H1 (cell line): ENCODE measurements at regions not wholly inside any gene's neighbourhood (a gene's known extent, or its start where the extent isn't known, plus 50 kb on each side); places are given as distances from the start of the nearest gene placed in this dataset.

Experiments used
- CTCF ChIA-PET: fragments of 300-600 bp; sonication (Branson Sonifier 250); formaldehyde crosslinking; loops from one replicate; lab custom pipeline; 2021; ENCODE audit not compliant: partially characterized antibody; lab: Charles Lee
- POLR2A ChIA-PET: fragments of 300-600 bp; sonication (Branson Sonifier 250); formaldehyde crosslinking; loops from one replicate; lab custom pipeline; 2021; ENCODE audit warnings: inconsistent platforms; ENCODE audit not compliant: partially characterized antibody; lab: Charles Lee
- DNase-seq, 2 experiments: peaks; one replicate each; pipeline versions ENCODE4 v3.0.0 to v3.0.0-alpha.2; 2010 to 2022; ENCODE audit warnings: low spot score in 2 of 2, low read depth in 1 of 2, mixed read lengths in 1 of 2
- FAIRE-seq: peaks from 2 replicates; lab custom pipeline; 2011; peaks lifted over from hg19 to GRCh38; lab: Jason Lieb, UNC
- H2AFZ ChIP-seq: 2 replicates; pipeline ENCODE4 v1.8.1; 2012; ENCODE audit warnings: low read length, inconsistent platforms
- H2AK5ac ChIP-seq: 2 replicates; pipeline ENCODE4 v1.6.1; 2013; ENCODE audit warnings: low read depth, low read length
- H2BK120ac ChIP-seq: replicated peaks from 2 replicates; pipeline ENCODE3; 2013; ENCODE audit warnings: low read depth, low read length, inconsistent platforms
- H2BK12ac ChIP-seq: 2 replicates; pipeline ENCODE4 v1.6.1; 2013; ENCODE audit warnings: low read depth, low read length
- H2BK15ac ChIP-seq: 2 replicates; pipeline ENCODE4 v1.6.1; 2013; ENCODE audit warnings: low read length
- H2BK20ac ChIP-seq: 2 replicates; pipeline ENCODE4 v1.6.1; 2013; ENCODE audit warnings: low read length
- H2BK5ac ChIP-seq: 2 replicates; pipeline ENCODE4 v1.6.1; 2013; ENCODE audit warnings: low read depth, low read length
- H3K14ac ChIP-seq: 2 replicates; pipeline ENCODE4 v1.6.1; 2013; ENCODE audit warnings: inconsistent platforms; ENCODE audit not compliant: insufficient read length
- H3K18ac ChIP-seq: 2 replicates; pipeline ENCODE4 v1.6.1; 2013; ENCODE audit warnings: low read length; ENCODE audit errors: extremely low read depth
- H3K23ac ChIP-seq: 2 replicates; pipeline ENCODE4 v1.6.1; 2013; ENCODE audit warnings: inconsistent platforms; ENCODE audit not compliant: insufficient read length
- H3K23me2 ChIP-seq: 2 replicates; pipeline ENCODE4 v1.6.1; 2013; ENCODE audit warnings: low read depth, low read length
- H3K27ac ChIP-seq: 2 replicates; pipeline ENCODE4 v1.6.1; 2011; ENCODE audit warnings: low read depth, low read length, inconsistent platforms
- H3K27me3 ChIP-seq, 4 experiments: replicated peaks in 1 of 4; 1 replicate in 1 of 4; 2 replicates in 3 of 4; pipeline versions ENCODE4 v1.6.1 to v1.8.1; 2011 to 2013; ENCODE audit warnings: low read length in 3 of 4, mild to moderate bottlenecking in 3 of 4, inconsistent platforms in 2 of 4, mixed read lengths in 2 of 4, moderate library complexity in 1 of 4; ENCODE audit not compliant: control insufficient read depth in 3 of 4, insufficient read depth in 3 of 4; ENCODE audit errors: extremely low read depth in 1 of 4
- H3K36me3 ChIP-seq, 4 experiments: 2 replicates each; pipeline versions ENCODE4 v1.6.1 to v1.8.1; 2011 to 2013; ENCODE audit warnings: mild to moderate bottlenecking in 4 of 4, low read length in 3 of 4, moderate library complexity in 2 of 4, control low read depth in 1 of 4, inconsistent platforms in 1 of 4; ENCODE audit not compliant: insufficient read depth in 4 of 4, control insufficient read depth in 2 of 4
- H3K4ac ChIP-seq: replicated peaks from 2 replicates; pipeline ENCODE3; 2013; ENCODE audit warnings: low read length, low read depth, mixed read lengths, inconsistent platforms; ENCODE audit not compliant: insufficient read length
- H3K4me1 ChIP-seq, 4 experiments: replicated peaks in 1 of 4; 1 replicate in 1 of 4; 2 replicates in 3 of 4; pipeline versions ENCODE4 v1.6.1 to v1.8.1; 2011 to 2013; ENCODE audit warnings: low read length in 3 of 4, inconsistent platforms in 2 of 4, mixed read lengths in 1 of 4; ENCODE audit not compliant: insufficient read depth in 4 of 4, control insufficient read depth in 3 of 4
- H3K4me2 ChIP-seq, 2 experiments: 2 replicates each; pipeline versions ENCODE4 v1.6.1 to v1.8.1; 2011 to 2013; ENCODE audit warnings: low read depth in 2 of 2, low read length in 2 of 2, control low read depth in 1 of 2, inconsistent platforms in 1 of 2, mild to moderate bottlenecking in 1 of 2; ENCODE audit not compliant: insufficient read depth in 1 of 2
- H3K4me3 ChIP-seq, 4 experiments: fragments of 200-600, 300-600 bp in 1 of 4; sonication (generic), shearing (Covaris generic), sonication (Bioruptor Twin) in 1 of 4; 2 replicates each; pipeline versions ENCODE4 v1.5.1 to v1.8.1; 2011 to 2016; ENCODE audit warnings: low read length in 4 of 4, low read depth in 3 of 4, control low read depth in 2 of 4, inconsistent platforms in 2 of 4, mild to moderate bottlenecking in 2 of 4, mixed read lengths in 1 of 4, moderate library complexity in 1 of 4; ENCODE audit not compliant: insufficient read depth in 2 of 4; ENCODE audit errors: extremely low read depth in 1 of 4
- H3K56ac ChIP-seq: replicated peaks from 2 replicates; pipeline ENCODE3; 2013; ENCODE audit warnings: low read depth, mild to moderate bottlenecking, mixed read lengths, low read length, inconsistent platforms; ENCODE audit not compliant: insufficient read length
- H3K79me1 ChIP-seq: 2 replicates; pipeline ENCODE4 v1.6.1; 2013; ENCODE audit warnings: low read depth, low read length, control low read depth
- H3K79me2 ChIP-seq, 2 experiments: 2 replicates each; pipeline versions ENCODE4 v1.6.1 to v1.8.1; 2012 to 2013; ENCODE audit warnings: low read length in 2 of 2, mild to moderate bottlenecking in 2 of 2, inconsistent platforms in 1 of 2; ENCODE audit not compliant: insufficient read depth in 2 of 2, control insufficient read depth in 1 of 2
- H3K9ac ChIP-seq, 4 experiments: replicated peaks in 1 of 4; 1 replicate in 1 of 4; 2 replicates in 3 of 4; pipeline versions ENCODE4 v1.6.1 to v1.8.1; 2011 to 2013; ENCODE audit warnings: low read depth in 3 of 4, low read length in 3 of 4, control low read depth in 2 of 4, mild to moderate bottlenecking in 2 of 4, moderate library complexity in 2 of 4, inconsistent platforms in 1 of 4; ENCODE audit errors: extremely low read depth in 1 of 4
- H3K9me3 ChIP-seq, 2 experiments: 2 replicates each; pipeline versions ENCODE4 v1.6.1 to v1.8.1; 2012 to 2013; ENCODE audit warnings: mild to moderate bottlenecking in 2 of 2, moderate library complexity in 2 of 2, control low read depth in 1 of 2, inconsistent platforms in 1 of 2, low read depth in 1 of 2, low read length in 1 of 2, mixed read lengths in 1 of 2; ENCODE audit not compliant: insufficient read depth in 2 of 2
- H4K20me1 ChIP-seq, 2 experiments: replicated peaks in 1 of 2; 2 replicates each; pipeline versions ENCODE3 to v1.8.1; 2011 to 2013; ENCODE audit warnings: inconsistent platforms in 2 of 2, low read length in 2 of 2, mild to moderate bottlenecking in 1 of 2; ENCODE audit not compliant: insufficient read depth in 2 of 2, control insufficient read depth in 1 of 2
- H4K5ac ChIP-seq: 2 replicates; pipeline ENCODE4 v1.6.1; 2013; ENCODE audit warnings: low read length, low read depth, mixed read lengths, inconsistent platforms; ENCODE audit not compliant: insufficient read length
- H4K8ac ChIP-seq: 2 replicates; pipeline ENCODE4 v1.8.0; 2013; ENCODE audit warnings: mild to moderate bottlenecking, moderate library complexity, low read length, inconsistent platforms; ENCODE audit not compliant: insufficient read depth; ENCODE audit errors: extremely low read depth
- H4K91ac ChIP-seq: replicated peaks from 2 replicates; pipeline ENCODE3; 2013; ENCODE audit warnings: low read length, mixed read lengths, inconsistent platforms; ENCODE audit not compliant: insufficient read length
- ASH2L ChIP-seq: fragments of 200-600, 300-600 bp; sonication (generic); IDR thresholded peaks from one replicate; pipeline ENCODE4 v1.7.1; 2017; ENCODE audit warnings: low read length
- BRCA1 ChIP-seq: IDR thresholded peaks from 2 replicates; pipeline ENCODE4 v1.6.1; 2012; ENCODE audit warnings: low read depth, low read length, improper control_type of control experiment
- CEBPB ChIP-seq: IDR thresholded peaks from 2 replicates; pipeline ENCODE4 v1.6.1; 2012; ENCODE audit warnings: low read depth, low read length
- GABPA ChIP-seq: IDR thresholded peaks from 2 replicates; pipeline ENCODE4 v1.6.1; 2011; ENCODE audit warnings: mild to moderate bottlenecking, low read length, moderate library complexity, borderline replicate concordance; ENCODE audit not compliant: insufficient read depth
- HDAC6 ChIP-seq: IDR thresholded peaks from one replicate; pipeline ENCODE4 v1.7.1; 2012; ENCODE audit warnings: low read depth, mild to moderate bottlenecking, inconsistent platforms, low read length, moderate library complexity
- JUN ChIP-seq: IDR thresholded peaks from 2 replicates; pipeline ENCODE4 v1.6.1; 2011; ENCODE audit warnings: low read depth, mild to moderate bottlenecking, improper control_type of control experiment, low read length
- KDM1A ChIP-seq: fragments of 200-600, 300-600 bp; sonication (generic); IDR thresholded peaks from 2 replicates; pipeline ENCODE4 v1.7.1; 2016; ENCODE audit warnings: mild to moderate bottlenecking, low read length, borderline replicate concordance
- RFX5 ChIP-seq: IDR thresholded peaks from 2 replicates; pipeline ENCODE4 v1.6.1; 2011; ENCODE audit warnings: low read depth, low read length, improper control_type of control experiment, borderline replicate concordance
- TAF7 ChIP-seq: optimal IDR thresholded peaks from 2 replicates; pipeline ENCODE3; 2011; ENCODE audit warnings: low read depth, mild to moderate bottlenecking, inconsistent platforms, low read length, moderate library complexity, borderline replicate concordance
- USF2 ChIP-seq: IDR thresholded peaks from 2 replicates; pipeline ENCODE4 v1.6.1; 2011; ENCODE audit warnings: low read length, improper control_type of control experiment
- WGBS, 2 experiments: shearing (Covaris generic) in 1 of 2; methylation state at CpG; one replicate each; pipeline versions ENCODE4 v1.1.6 to v1.1.7; 2013 to 2015; ENCODE audit warnings: low lambda C conversion rate in 2 of 2, mixed read lengths in 2 of 2, inconsistent platforms in 1 of 2, low coverage in 1 of 2, missing lambda C conversion rate in 1 of 2; ENCODE audit not compliant: insufficient replicate concordance in 2 of 2, insufficient coverage in 1 of 2, insufficient read length in 1 of 2; ENCODE audit errors: extremely low coverage in 1 of 2, missing lambda C conversion rate in 1 of 2; 5-methylcytosine and 5-hydroxymethylcytosine counted together
- TF ChIP-seq, protein P1 (sequence below): IDR thresholded peaks from 2 replicates; pipeline ENCODE4 v1.6.1; 2011; ENCODE audit warnings: low read depth, mild to moderate bottlenecking, low read length; ENCODE audit not compliant: insufficient read depth

DNA sequence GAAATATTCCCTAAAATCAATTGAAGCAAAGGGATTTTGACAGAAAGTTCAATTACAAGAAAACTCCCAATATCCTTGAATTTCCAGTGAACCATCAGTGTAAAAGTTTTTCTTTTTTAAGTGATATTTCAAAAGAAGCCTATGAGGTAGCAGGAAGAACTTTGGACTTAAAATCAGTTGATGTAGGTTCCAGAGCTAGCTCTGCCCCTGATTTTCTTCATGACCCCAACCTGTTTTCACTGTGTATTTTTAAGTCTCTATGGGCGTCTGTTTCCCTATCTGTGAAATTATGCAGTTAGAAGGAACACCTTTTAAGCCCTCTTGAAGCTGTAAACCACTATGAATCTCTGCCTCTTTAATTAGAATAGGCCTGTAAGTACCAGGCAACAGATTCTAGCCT is 66.2 kb upstream of the SLC1A1 start:
- no peak overlapping the region for H2BK20ac ChIP-seq
- H4K8ac ChIP-seq, result no peak overlapping the region
- no peaks in the 10 kb centered on the region for H3K79me2 ChIP-seq
- 88% methylated on average over 1 of the region's 1 CpG; no CpG with 5 or more reads in 1 of the 2 experiments for WGBS, 2 experiments
- no peak overlapping the region for H3K23ac ChIP-seq
- H2BK120ac ChIP-seq, result no peak overlapping the region
- no peak overlapping the region for H2BK5ac ChIP-seq
- H3K18ac ChIP-seq, result no peak overlapping the region
- no peak for FAIRE-seq
- H3K27ac ChIP-seq, result no peak overlapping the region
- H4K91ac ChIP-seq, result no peak overlapping the region
- H2AFZ ChIP-seq, result no peak overlapping the region
- no peaks in the 10 kb centered on the region for H3K36me3 ChIP-seq
- H2BK12ac ChIP-seq, result no peak overlapping the region
- no peaks in the 10 kb centered on the region for H3K9me3 ChIP-seq
- H2BK15ac ChIP-seq, result no peak overlapping the region
- H4K20me1 ChIP-seq, result no peaks in the 10 kb centered on the region
- H4K5ac ChIP-seq, result no peak overlapping the region
- no peak overlapping the region for H2AK5ac ChIP-seq
- no peak overlapping the region for H3K14ac ChIP-seq
- H3K4me3 ChIP-seq, result no peak overlapping the region
- no peaks in the 10 kb centered on the region for H3K79me1 ChIP-seq
- H3K23me2 ChIP-seq, result no peaks in the 10 kb centered on the region
- CTCF ChIA-PET, result interaction anchor here (1.8 kb wide), 1 partner anchor 11 kb away, joined by 8 read pairs; no protein-coding TSS in a partner anchor
- no peak overlapping the region for H3K56ac ChIP-seq
- H3K4ac ChIP-seq, result no peak overlapping the region
- H3K4me1 ChIP-seq, result peaks cover 0 to 3% (median 1%) of the 10 kb centered on the region in 4 experiments; a peak in 3 of 7 replicates
- DNase-seq, result no peak
- POLR2A ChIA-PET, result no interaction called here
- H3K9ac ChIP-seq, result no peak overlapping the region
- no peaks in the 10 kb centered on the region for H3K27me3 ChIP-seq
- no peak overlapping the region for H3K4me2 ChIP-seq
- no peak for TF ChIP-seq BRCA1
- no peak for TF ChIP-seq GABPA
- TF ChIP-seq HDAC6, result no peak
- no peak for TF ChIP-seq RFX5
- TF ChIP-seq, protein P1, sequence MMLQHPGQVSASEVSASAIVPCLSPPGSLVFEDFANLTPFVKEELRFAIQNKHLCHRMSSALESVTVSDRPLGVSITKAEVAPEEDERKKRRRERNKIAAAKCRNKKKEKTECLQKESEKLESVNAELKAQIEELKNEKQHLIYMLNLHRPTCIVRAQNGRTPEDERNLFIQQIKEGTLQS, result no peak
- no peak for TF ChIP-seq TAF7
- no peak for TF ChIP-seq ASH2L
- no peak for TF ChIP-seq JUN
- no peak for TF ChIP-seq USF2
- TF ChIP-seq KDM1A, result no peak
- TF ChIP-seq CEBPB, result no peak
